ENCODE measurements at regions not wholly inside any gene's neighbourhood (a gene's known extent, or its start where the extent isn't known, plus 50 kb on each side); places are given as distances from the start of the nearest gene placed in this dataset.

- no peak for TF ChIP-seq ZEB2 (tag by site-specific recombination; IDR thresholded peaks at IDR 0.05)
- CTCF ChIA-PET = no interaction called here
- Histone ChIP-seq H3K4me1 (ENCODE audit: control insufficient read depth, insufficient read depth, low read length) (no peaks in the 10 kb centered on the region), H3K4me3 (ENCODE audit: low read depth, low read length) (no peak overlapping the region), H3K27ac (ENCODE audit: extremely low read depth, low read depth, low read length) (no peak overlapping the region), H3K9me3 (ENCODE audit: control insufficient read depth, insufficient read depth, low read depth, low read length) (no peaks in the 10 kb centered on the region), H3K36me3 (ENCODE audit: control insufficient read depth in 2 of 2, insufficient read depth in 1 of 2, low read length in 2 of 2) (no peaks in the 10 kb centered on the region)
- POLR2A ChIA-PET = no interaction called here
Measured at GRCh38 chrX:121169099-121170035, 122.0 kb downstream of the GLUD2 start.

- POLR2A ChIA-PET = no interaction called here
- H3K36me3 ChIP-seq (ENCODE audit: control insufficient read depth in 2 of 2, insufficient read depth in 1 of 2, low read length in 2 of 2) = no peaks in the 10 kb centered on the region
Measured at GRCh38 chrX:121172703-121173102, 125.3 kb downstream of the GLUD2 start.

GRCh38 chrX:121179972-121180371 is 132.6 kb downstream of the GLUD2 start:
- H3K4me3 ChIP-seq (ENCODE audit: low read depth, low read length) = no peak overlapping the region
- no peaks in the 10 kb centered on the region for H3K9me3 ChIP-seq (ENCODE audit: control insufficient read depth, insufficient read depth, low read depth, low read length)
- H3K27ac ChIP-seq (ENCODE audit: extremely low read depth, low read depth, low read length) = no peak overlapping the region
- H3K4me1 ChIP-seq (ENCODE audit: control insufficient read depth, insufficient read depth, low read length) = no peaks in the 10 kb centered on the region
- CTCF ChIA-PET = no interaction called here
- POLR2A ChIA-PET = no interaction called here
- no peaks in the 10 kb centered on the region for H3K36me3 ChIP-seq (ENCODE audit: control insufficient read depth in 2 of 2, insufficient read depth in 1 of 2, low read length in 2 of 2)
- TF ChIP-seq GLIS1 (tag by site-specific recombination; IDR thresholded peaks at IDR 0.05) (peak; percentile 38; the same call in 1 of the 2 replicates), ZNF830 (tag by site-specific recombination; IDR thresholded peaks at IDR 0.05; ENCODE audit: low read depth) (no peak), ZNF548 (tag by site-specific recombination; IDR thresholded peaks at IDR 0.05) (no peak), WT1 (tag by site-specific recombination; IDR thresholded peaks at IDR 0.05) (no peak), ZBTB17 (tag by site-specific recombination; IDR thresholded peaks at IDR 0.05) (no peak)

More at GRCh38 chrX:121172703-121173102, 125.3 kb downstream of the GLUD2 start:
- H3K4me3 ChIP-seq (ENCODE audit: low read depth, low read length) = no peak overlapping the region
- TF ChIP-seq ZNF585B (tag by site-specific recombination; IDR thresholded peaks at IDR 0.05) (no peak), ZNF132 (tag by site-specific recombination; IDR thresholded peaks at IDR 0.05; ENCODE audit: borderline replicate concordance) (no peak), GLIS1 (tag by site-specific recombination; IDR thresholded peaks at IDR 0.05) (no peak), ZNF596 (tag by site-specific recombination; IDR thresholded peaks at IDR 0.05) (no peak), ZNF146 (tag by site-specific recombination; IDR thresholded peaks at IDR 0.05) (no peak), SP2 (tag by site-specific recombination; IDR thresholded peaks at IDR 0.05) (no peak), ZNF621 (tag by site-specific recombination; IDR thresholded peaks at IDR 0.05) (no peak), ZEB2 (tag by site-specific recombination; IDR thresholded peaks at IDR 0.05) (no peak), ZNF660 (tag by site-specific recombination; IDR thresholded peaks at IDR 0.05) (no peak), ZNF654 (tag by site-specific recombination; IDR thresholded peaks at IDR 0.05; ENCODE audit: low read depth) (no peak), ZNF768 (tag by site-specific recombination; IDR thresholded peaks at IDR 0.05) (no peak), ZSCAN23 (tag by site-specific recombination; IDR thresholded peaks at IDR 0.05) (no peak), ZNF157 (tag by site-specific recombination; IDR thresholded peaks at IDR 0.05) (no peak), ZNF580 (tag by site-specific recombination; IDR thresholded peaks at IDR 0.05) (no peak), ZNF133 (tag by site-specific recombination; IDR thresholded peaks at IDR 0.05) (no peak), KLF16 (tag by site-specific recombination; IDR thresholded peaks at IDR 0.05) (no peak), ZNF23 (tag by site-specific recombination; IDR thresholded peaks at IDR 0.05; ENCODE audit: borderline replicate concordance) (no peak), SETDB1 (IDR thresholded peaks at IDR 0.05; ENCODE audit: insufficient read length, low read length) (no peak), BCL11B (tag by site-specific recombination; IDR thresholded peaks at IDR 0.05; ENCODE audit: low read depth) (no peak), ZNF518A (tag by site-specific recombination; conservative IDR thresholded peaks at IDR 0.05; ENCODE audit: low read depth) (no peak)
- no peaks in the 10 kb centered on the region for H3K4me1 ChIP-seq (ENCODE audit: control insufficient read depth, insufficient read depth, low read length)
- no peaks in the 10 kb centered on the region for H3K9me3 ChIP-seq (ENCODE audit: control insufficient read depth, insufficient read depth, low read depth, low read length)
- H3K27ac ChIP-seq (ENCODE audit: extremely low read depth, low read depth, low read length) = no peak overlapping the region
- CTCF ChIA-PET = no interaction called here
